Activated B cell treated with CpG ODN at 0.5 μM for 24 hours (primary cell): ENCODE measurements at regions not wholly inside any gene's neighbourhood (a gene's known extent, or its start where the extent isn't known, plus 50 kb on each side); places are given as distances from the start of the nearest gene placed in this dataset.

Source experiments
- ATAC-seq: fragments of 200-7000 bp; cut with Tn5 transposase; one replicate; pipeline ENCODE4 v1.10.0; 2021; ENCODE audit warnings: low read depth, mild to moderate bottlenecking, moderate library complexity
- CTCF ChIA-PET: fragments of 350-600 bp; sonication (Branson Sonifier 250); formaldehyde crosslinking; loops from one replicate; lab custom pipeline; 2021; ENCODE audit warnings: antibody characterized with exemption; lab: Charles Lee
- POLR2A ChIA-PET: fragments of 350-600 bp; sonication (Branson Sonifier 250); formaldehyde crosslinking; loops from one replicate; lab custom pipeline; 2021; ENCODE audit warnings: antibody characterized with exemption; lab: Charles Lee
- DNase-seq: peaks from one replicate; pipeline ENCODE4 v3.0.0; 2022
- H3K27ac Mint-ChIP-seq: one replicate; pipeline ENCODE4 v1.8.0; 2020; ENCODE audit warnings: mixed read lengths
- H3K27me3 Mint-ChIP-seq: one replicate; pipeline ENCODE4 v1.8.0; 2021; ENCODE audit warnings: mixed read lengths
- H3K36me3 Mint-ChIP-seq: one replicate; pipeline ENCODE4 v1.8.0; 2021; ENCODE audit warnings: low read depth, mixed read lengths
- H3K4me1 Mint-ChIP-seq: one replicate; pipeline ENCODE4 v1.8.0; 2021; ENCODE audit warnings: mixed read lengths
- H3K4me3 Mint-ChIP-seq: one replicate; pipeline ENCODE4 v1.8.0; 2020; ENCODE audit warnings: mild to moderate bottlenecking, mixed read lengths
- H3K9me3 Mint-ChIP-seq: one replicate; pipeline ENCODE4 v1.8.0; 2020; ENCODE audit warnings: mixed read lengths
- intact Hi-C: fragments of 100-400 bp; cut with micrococcal nuclease; formaldehyde crosslinking; loops from one replicate; pipeline ENCODE4 v1.15.1; 2024
- TF ChIP-seq, protein P1 (sequence below): fragments of 200-600 bp; IDR thresholded peaks from one replicate; pipeline ENCODE4 v1.8.0; 2022; ENCODE audit warnings: antibody characterized with exemption, mild to moderate bottlenecking

DNA sequence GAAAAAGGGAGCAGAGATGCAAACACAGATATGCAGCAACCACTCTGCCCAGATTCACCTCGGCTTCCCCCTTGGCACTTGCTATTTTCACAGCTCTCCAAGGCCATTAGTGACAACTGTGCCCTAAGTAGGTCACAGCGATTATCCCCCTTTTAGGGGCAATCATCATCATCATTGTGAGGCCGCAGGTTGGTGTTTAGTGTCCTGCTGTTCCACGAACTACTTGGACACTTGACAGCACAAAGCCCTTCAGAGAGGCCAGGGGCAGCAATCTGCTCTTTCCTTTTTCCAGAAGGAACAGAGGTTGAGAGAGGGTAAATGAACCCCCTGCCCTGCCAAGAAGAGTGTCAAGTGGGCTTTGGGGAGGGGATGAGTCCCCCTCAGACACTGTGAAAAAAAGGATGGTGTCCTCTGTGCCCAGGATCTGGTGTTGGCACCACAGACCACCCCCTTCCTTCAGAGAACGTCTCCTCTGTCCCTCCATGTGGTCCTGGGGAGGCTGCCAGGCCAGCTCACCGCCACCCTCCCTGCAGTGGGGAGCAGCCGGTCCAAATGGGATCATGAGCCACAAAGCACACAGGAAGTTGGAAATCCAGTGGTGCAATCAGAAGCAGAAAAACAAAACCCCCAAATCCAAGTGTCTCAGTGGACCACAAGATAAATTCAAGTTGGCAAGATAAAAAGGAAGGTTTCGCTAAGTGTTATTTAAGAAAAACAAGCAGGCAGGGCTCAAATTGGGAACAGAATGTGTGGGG lies 78.4 kb upstream of the MED9 start:
- Mint-ChIP-seq H3K36me3 (no peaks in the 10 kb centered on the region), H3K4me1 (peaks cover 29% of the 10 kb centered on the region), H3K27ac (no peak overlapping the region), H3K9me3 (no peaks in the 10 kb centered on the region), H3K4me3 (no peak overlapping the region), H3K27me3 (no peaks in the 10 kb centered on the region)
- intact Hi-C loops: no loop called here
- TF ChIP-seq, protein P1, sequence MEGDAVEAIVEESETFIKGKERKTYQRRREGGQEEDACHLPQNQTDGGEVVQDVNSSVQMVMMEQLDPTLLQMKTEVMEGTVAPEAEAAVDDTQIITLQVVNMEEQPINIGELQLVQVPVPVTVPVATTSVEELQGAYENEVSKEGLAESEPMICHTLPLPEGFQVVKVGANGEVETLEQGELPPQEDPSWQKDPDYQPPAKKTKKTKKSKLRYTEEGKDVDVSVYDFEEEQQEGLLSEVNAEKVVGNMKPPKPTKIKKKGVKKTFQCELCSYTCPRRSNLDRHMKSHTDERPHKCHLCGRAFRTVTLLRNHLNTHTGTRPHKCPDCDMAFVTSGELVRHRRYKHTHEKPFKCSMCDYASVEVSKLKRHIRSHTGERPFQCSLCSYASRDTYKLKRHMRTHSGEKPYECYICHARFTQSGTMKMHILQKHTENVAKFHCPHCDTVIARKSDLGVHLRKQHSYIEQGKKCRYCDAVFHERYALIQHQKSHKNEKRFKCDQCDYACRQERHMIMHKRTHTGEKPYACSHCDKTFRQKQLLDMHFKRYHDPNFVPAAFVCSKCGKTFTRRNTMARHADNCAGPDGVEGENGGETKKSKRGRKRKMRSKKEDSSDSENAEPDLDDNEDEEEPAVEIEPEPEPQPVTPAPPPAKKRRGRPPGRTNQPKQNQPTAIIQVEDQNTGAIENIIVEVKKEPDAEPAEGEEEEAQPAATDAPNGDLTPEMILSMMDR: no peak
- no peak for ATAC-seq
- DNase-seq: no peak
- ChIA-PET CTCF (no interaction called here), POLR2A (no interaction called here)

- Mint-ChIP-seq H3K27me3 (no peaks in the 10 kb centered on the region), H3K4me1 (peaks cover 38% of the 10 kb centered on the region), H3K9me3 (no peaks in the 10 kb centered on the region), H3K4me3 (no peak overlapping the region), H3K36me3 (no peaks in the 10 kb centered on the region), H3K27ac (no peak overlapping the region)
- TF ChIP-seq, protein P1: no peak
- DNase-seq (no peak), ATAC-seq (no peak)
- ChIA-PET CTCF (no interaction called here), POLR2A (no interaction called here)
- intact Hi-C loops: no loop called here
Measured at GRCh38 chr17:17398943-17399926, 77.6 kb upstream of the MED9 start.

GRCh38 chr17:17400070-17400469 lies 76.7 kb upstream of the MED9 start:
- H3K4me1 Mint-ChIP-seq: peaks cover 46% of the 10 kb centered on the region
- no peaks in the 10 kb centered on the region for H3K9me3 Mint-ChIP-seq
- ATAC-seq (no peak), DNase-seq (no peak)
- no peaks in the 10 kb centered on the region for H3K27me3 Mint-ChIP-seq
- TF ChIP-seq, protein P1: no peak
- ChIA-PET POLR2A (no interaction called here), CTCF (no interaction called here)
- H3K27ac Mint-ChIP-seq: no peak overlapping the region
- H3K4me3 Mint-ChIP-seq: no peak overlapping the region
- no peaks in the 10 kb centered on the region for H3K36me3 Mint-ChIP-seq
- intact Hi-C loops: no loop called here

GRCh38 chr17:17400566-17401184 lies 76.1 kb upstream of the MED9 start:
- DNase-seq (no peak), ATAC-seq (no peak)
- H3K27me3 Mint-ChIP-seq: no peaks in the 10 kb centered on the region
- H3K27ac Mint-ChIP-seq: no peak overlapping the region
- ChIA-PET CTCF (no interaction called here), POLR2A (no interaction called here)
- H3K4me1 Mint-ChIP-seq: peaks cover 47% of the 10 kb centered on the region
- no peaks in the 10 kb centered on the region for H3K36me3 Mint-ChIP-seq
- TF ChIP-seq, protein P1: no peak
- intact Hi-C loops: no loop called here
- H3K9me3 Mint-ChIP-seq: no peaks in the 10 kb centered on the region
- no peak overlapping the region for H3K4me3 Mint-ChIP-seq
